DOHH2 (cell line): ENCODE measurements at regions not wholly inside any gene's neighbourhood (a gene's known extent, or its start where the extent isn't known, plus 50 kb on each side); places are given as distances from the start of the nearest gene placed in this dataset.

Source experiments
- H3F3A ChIP-seq: fragments of 200-600 bp; sonication (generic), shearing (Covaris generic); 2 replicates; pipeline ENCODE4 v1.6.0; 2016; ENCODE audit warnings: antibody characterized with exemption, mild to moderate bottlenecking; ENCODE audit not compliant: control insufficient read depth, insufficient read depth
- H3K27ac ChIP-seq: fragments of 200-600 bp; sonication (generic); 2 replicates; pipeline ENCODE4 v1.5.1; 2014; ENCODE audit warnings: low read depth, mild to moderate bottlenecking, low read length, moderate library complexity
- H3K27me3 ChIP-seq: fragments of 200-600 bp; sonication (generic); 2 replicates; pipeline ENCODE4 v1.6.1; 2014; ENCODE audit warnings: mild to moderate bottlenecking, low read length, mixed read lengths; ENCODE audit not compliant: control insufficient read depth
- H3K36me3 ChIP-seq: fragments of 200-600 bp; sonication (generic); 2 replicates; pipeline ENCODE4 v1.6.1; 2014; ENCODE audit warnings: mild to moderate bottlenecking, low read length, moderate library complexity, mixed read lengths; ENCODE audit not compliant: control insufficient read depth
- H3K4me1 ChIP-seq: fragments of 200-600 bp; sonication (generic); 2 replicates; pipeline ENCODE4 v1.6.1; 2014; ENCODE audit warnings: mild to moderate bottlenecking, low read length, mixed read lengths; ENCODE audit not compliant: control insufficient read depth
- H3K4me2 ChIP-seq: fragments of 200-600 bp; sonication (generic); 2 replicates; pipeline ENCODE4 v1.6.0; 2014; ENCODE audit warnings: mild to moderate bottlenecking, low read length, moderate library complexity
- H3K4me3 ChIP-seq: fragments of 200-600 bp; sonication (generic); 2 replicates; pipeline ENCODE4 v1.5.1; 2014; ENCODE audit warnings: mild to moderate bottlenecking, low read length, mixed read lengths
- H3K79me2 ChIP-seq: fragments of 200-600 bp; sonication (generic); 2 replicates; pipeline ENCODE4 v1.6.1; 2014; ENCODE audit warnings: mild to moderate bottlenecking, low read length, mixed read lengths; ENCODE audit not compliant: control insufficient read depth
- H3K9me2 ChIP-seq: fragments of 200-600 bp; sonication (generic); replicated peaks from 2 replicates; pipeline ENCODE4 v1.6.1; 2014; ENCODE audit warnings: mild to moderate bottlenecking, low read length, mixed read lengths; ENCODE audit not compliant: control insufficient read depth
- H3K9me3 ChIP-seq: fragments of 200-600 bp; sonication (generic); 2 replicates; pipeline ENCODE4 v1.6.1; 2014; ENCODE audit warnings: antibody characterized with exemption, low read length, mixed read lengths; ENCODE audit not compliant: control insufficient read depth, insufficient read depth
- H4K20me1 ChIP-seq: fragments of 200-600 bp; sonication (generic); 2 replicates; pipeline ENCODE4 v1.6.0; 2014; ENCODE audit warnings: low read depth, mild to moderate bottlenecking, antibody characterized with exemption, low read length, moderate library complexity; ENCODE audit not compliant: control insufficient read depth, insufficient read depth
- EZH2phosphoT487 ChIP-seq: fragments of 200-600 bp; sonication (generic); IDR thresholded peaks from 2 replicates; pipeline ENCODE4 v1.6.1; 2017; ENCODE audit warnings: borderline replicate concordance, mild to moderate bottlenecking, antibody characterized with exemption, low read length, moderate library complexity, mixed read lengths
- TF ChIP-seq, protein P1 (sequence below): fragments of 200-600 bp; sonication (generic); IDR thresholded peaks from one replicate; pipeline ENCODE4 v1.5.1; 2014; ENCODE audit warnings: antibody characterized with exemption, mild to moderate bottlenecking, low read depth, low read length; ENCODE audit not compliant: poor library complexity, severe bottlenecking

GRCh38 chr19:28574212-28574611, 638.7 kb downstream of the UQCRFS1 start:
- Histone ChIP-seq H3F3A (no peaks in the 10 kb centered on the region), H3K36me3 (no peaks in the 10 kb centered on the region), H3K27me3 (no peaks in the 10 kb centered on the region), H3K9me2 (no peaks in the 10 kb centered on the region), H4K20me1 (no peaks in the 10 kb centered on the region), H3K27ac (no peak overlapping the region), H3K4me2 (no peak overlapping the region), H3K79me2 (no peaks in the 10 kb centered on the region), H3K4me3 (no peak overlapping the region), H3K4me1 (no peaks in the 10 kb centered on the region), H3K9me3 (no peaks in the 10 kb centered on the region)
- TF ChIP-seq, protein P1, sequence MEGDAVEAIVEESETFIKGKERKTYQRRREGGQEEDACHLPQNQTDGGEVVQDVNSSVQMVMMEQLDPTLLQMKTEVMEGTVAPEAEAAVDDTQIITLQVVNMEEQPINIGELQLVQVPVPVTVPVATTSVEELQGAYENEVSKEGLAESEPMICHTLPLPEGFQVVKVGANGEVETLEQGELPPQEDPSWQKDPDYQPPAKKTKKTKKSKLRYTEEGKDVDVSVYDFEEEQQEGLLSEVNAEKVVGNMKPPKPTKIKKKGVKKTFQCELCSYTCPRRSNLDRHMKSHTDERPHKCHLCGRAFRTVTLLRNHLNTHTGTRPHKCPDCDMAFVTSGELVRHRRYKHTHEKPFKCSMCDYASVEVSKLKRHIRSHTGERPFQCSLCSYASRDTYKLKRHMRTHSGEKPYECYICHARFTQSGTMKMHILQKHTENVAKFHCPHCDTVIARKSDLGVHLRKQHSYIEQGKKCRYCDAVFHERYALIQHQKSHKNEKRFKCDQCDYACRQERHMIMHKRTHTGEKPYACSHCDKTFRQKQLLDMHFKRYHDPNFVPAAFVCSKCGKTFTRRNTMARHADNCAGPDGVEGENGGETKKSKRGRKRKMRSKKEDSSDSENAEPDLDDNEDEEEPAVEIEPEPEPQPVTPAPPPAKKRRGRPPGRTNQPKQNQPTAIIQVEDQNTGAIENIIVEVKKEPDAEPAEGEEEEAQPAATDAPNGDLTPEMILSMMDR, result no peak
- TF ChIP-seq EZH2phosphoT487, result no peak

- Histone ChIP-seq H3K4me3 (no peak overlapping the region), H3K9me2 (no peaks in the 10 kb centered on the region), H3F3A (no peaks in the 10 kb centered on the region), H4K20me1 (no peaks in the 10 kb centered on the region), H3K36me3 (no peaks in the 10 kb centered on the region), H3K9me3 (no peaks in the 10 kb centered on the region), H3K79me2 (no peaks in the 10 kb centered on the region), H3K27me3 (no peaks in the 10 kb centered on the region), H3K27ac (no peak overlapping the region), H3K4me1 (no peaks in the 10 kb centered on the region), H3K4me2 (no peak overlapping the region)
- TF ChIP-seq EZH2phosphoT487, result no peak
- TF ChIP-seq, protein P1, result no peak
Measured at GRCh38 chr19:28569132-28570131, 643.5 kb downstream of the UQCRFS1 start.

GRCh38 chr19:28567834-28568233, 645.1 kb downstream of the UQCRFS1 start:
- H3K27ac ChIP-seq, result no peak overlapping the region
- no peak overlapping the region for H3K4me2 ChIP-seq
- TF ChIP-seq EZH2phosphoT487, result no peak
- TF ChIP-seq, protein P1, result no peak
- no peaks in the 10 kb centered on the region for H3K9me3 ChIP-seq
- no peak overlapping the region for H3K4me3 ChIP-seq
- no peaks in the 10 kb centered on the region for H4K20me1 ChIP-seq
- H3K27me3 ChIP-seq, result no peaks in the 10 kb centered on the region
- H3K36me3 ChIP-seq, result no peaks in the 10 kb centered on the region
- H3F3A ChIP-seq, result no peaks in the 10 kb centered on the region
- H3K9me2 ChIP-seq, result no peaks in the 10 kb centered on the region
- H3K79me2 ChIP-seq, result no peaks in the 10 kb centered on the region
- H3K4me1 ChIP-seq, result no peaks in the 10 kb centered on the region
